Omental fat pad (tissue), 3 donors: ENCODE measurements at regions not wholly inside any gene's neighbourhood (a gene's known extent, or its start where the extent isn't known, plus 50 kb on each side); places are given as distances from the start of the nearest gene placed in this dataset.
A peak's percentile ranks its signal among the peaks of the same experiment; 100 is the strongest.

ENCODE experiments used
- ATAC-seq: fragments of 150-250 bp; one replicate; pipeline ENCODE4 v1.9.1; 2016; ENCODE audit warnings: mild to moderate bottlenecking, moderate library complexity; ENCODE audit not compliant: low FRiP score
- DNase-seq: peaks from one replicate; pipeline ENCODE4 v3.0.0-alpha.2; 2019; ENCODE audit warnings: low spot score
- TF ChIP-seq, protein P1 (sequence below), 3 donors: fragments of 450-650 bp; IDR thresholded peaks; one replicate each; pipeline ENCODE4 v1.5.1; 2016 to 2017; ENCODE audit warnings: antibody characterized with exemption in 3 of 3, mild to moderate bottlenecking in 3 of 3, moderate library complexity in 2 of 3

DNA sequence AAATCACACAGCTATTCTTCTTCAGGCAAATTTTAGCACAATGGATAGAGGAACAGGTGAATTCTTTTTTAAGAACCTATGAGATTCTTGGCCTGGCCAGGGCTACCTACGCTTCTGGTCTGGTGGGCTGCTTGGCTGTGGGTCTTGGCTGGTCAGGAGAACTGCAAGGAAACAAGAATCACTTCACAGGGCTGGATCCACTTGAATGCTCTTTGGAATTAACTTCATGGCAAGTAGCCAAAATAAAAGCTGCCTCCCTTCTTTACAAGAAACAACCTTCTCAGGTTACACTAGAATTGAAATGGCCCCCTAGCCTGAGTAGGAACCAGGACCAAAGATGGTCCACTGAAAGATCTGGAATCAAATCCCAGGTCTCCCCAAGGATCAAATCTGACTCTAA is 519.1 kb downstream of the IQCM start:
- no peak for ATAC-seq
- TF ChIP-seq, protein P1, sequence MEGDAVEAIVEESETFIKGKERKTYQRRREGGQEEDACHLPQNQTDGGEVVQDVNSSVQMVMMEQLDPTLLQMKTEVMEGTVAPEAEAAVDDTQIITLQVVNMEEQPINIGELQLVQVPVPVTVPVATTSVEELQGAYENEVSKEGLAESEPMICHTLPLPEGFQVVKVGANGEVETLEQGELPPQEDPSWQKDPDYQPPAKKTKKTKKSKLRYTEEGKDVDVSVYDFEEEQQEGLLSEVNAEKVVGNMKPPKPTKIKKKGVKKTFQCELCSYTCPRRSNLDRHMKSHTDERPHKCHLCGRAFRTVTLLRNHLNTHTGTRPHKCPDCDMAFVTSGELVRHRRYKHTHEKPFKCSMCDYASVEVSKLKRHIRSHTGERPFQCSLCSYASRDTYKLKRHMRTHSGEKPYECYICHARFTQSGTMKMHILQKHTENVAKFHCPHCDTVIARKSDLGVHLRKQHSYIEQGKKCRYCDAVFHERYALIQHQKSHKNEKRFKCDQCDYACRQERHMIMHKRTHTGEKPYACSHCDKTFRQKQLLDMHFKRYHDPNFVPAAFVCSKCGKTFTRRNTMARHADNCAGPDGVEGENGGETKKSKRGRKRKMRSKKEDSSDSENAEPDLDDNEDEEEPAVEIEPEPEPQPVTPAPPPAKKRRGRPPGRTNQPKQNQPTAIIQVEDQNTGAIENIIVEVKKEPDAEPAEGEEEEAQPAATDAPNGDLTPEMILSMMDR (IDR thresholded peaks at IDR 0.05): no peak

DNA sequence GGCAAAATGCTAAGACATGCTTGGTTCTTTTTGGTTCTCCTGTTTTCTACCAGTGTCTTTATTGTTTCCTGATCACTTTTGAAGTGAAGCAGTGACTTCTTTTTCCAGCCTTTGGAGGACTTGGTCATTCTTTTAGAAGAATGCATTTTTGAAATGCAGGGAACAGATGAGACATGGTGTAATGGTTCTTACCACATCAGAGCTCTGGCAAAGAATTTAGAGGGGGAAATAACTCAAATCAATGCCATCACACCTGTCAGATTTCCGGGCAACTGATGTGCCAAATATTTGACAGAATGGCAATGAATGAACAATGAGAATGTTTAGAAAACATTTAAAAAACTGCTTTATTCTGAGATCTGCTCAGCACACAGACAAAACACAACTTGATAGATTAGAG is 519.6 kb downstream of the IQCM start:
- DNase-seq (no peak), ATAC-seq (no peak)
- TF ChIP-seq, protein P1 (IDR thresholded peaks at IDR 0.05): no peak

More for the DNA sequence above, 519.1 kb downstream of the IQCM start:
- no peak for DNase-seq

DNA sequence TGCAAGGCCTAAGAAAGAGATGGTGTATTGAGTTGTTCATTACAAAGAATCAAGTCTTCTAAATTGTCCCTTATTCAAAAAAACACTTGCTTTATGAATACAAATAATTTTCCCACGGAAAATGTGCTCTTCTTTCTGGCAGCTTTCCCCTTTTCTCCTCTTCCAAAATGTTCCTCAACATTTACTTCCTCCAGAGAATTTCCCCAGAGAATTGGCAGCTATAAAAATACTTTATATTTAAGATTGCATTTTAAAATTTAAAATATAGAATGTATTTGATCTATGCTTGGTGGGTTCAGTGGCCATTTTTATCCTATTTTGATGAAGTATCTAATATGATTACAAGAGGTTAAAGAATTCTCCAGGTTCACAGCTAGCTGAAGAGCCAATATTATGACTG is 521.0 kb downstream of the IQCM start:
- ATAC-seq: no peak
- TF ChIP-seq, protein P1 (IDR thresholded peaks at IDR 0.05): no peak
- no peak for DNase-seq

DNA sequence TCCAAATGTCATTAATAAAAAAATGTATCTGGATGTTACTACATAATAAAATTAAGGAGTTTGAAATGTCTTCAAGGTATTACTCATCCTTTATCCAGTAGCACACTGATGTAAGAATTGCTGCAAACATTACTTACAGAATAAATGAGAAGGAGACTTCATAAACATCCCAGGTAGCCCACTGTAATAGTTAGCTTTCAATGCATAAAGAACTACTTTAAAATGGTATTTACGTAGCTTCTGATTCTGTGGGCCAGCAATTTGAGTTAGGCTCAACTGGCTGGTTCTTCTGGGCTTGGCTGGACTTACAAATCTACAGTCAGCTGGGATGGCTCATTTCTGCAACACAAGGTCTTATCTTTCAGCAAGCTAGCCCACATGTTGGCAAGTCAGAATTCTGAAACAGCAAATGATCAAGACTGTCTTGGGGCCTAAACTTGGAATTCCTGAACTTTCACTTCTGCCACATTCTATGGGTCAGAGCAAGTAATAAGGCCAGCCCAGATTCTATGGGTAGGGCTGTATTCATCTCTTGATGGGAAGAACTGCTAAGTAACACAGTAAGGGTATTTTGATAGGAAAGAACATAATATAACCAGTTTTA is 522.5 kb downstream of the IQCM start:
- DNase-seq: no peak
- TF ChIP-seq, protein P1 (IDR thresholded peaks at IDR 0.05): no peak
- peak; percentile 70 for ATAC-seq

DNA sequence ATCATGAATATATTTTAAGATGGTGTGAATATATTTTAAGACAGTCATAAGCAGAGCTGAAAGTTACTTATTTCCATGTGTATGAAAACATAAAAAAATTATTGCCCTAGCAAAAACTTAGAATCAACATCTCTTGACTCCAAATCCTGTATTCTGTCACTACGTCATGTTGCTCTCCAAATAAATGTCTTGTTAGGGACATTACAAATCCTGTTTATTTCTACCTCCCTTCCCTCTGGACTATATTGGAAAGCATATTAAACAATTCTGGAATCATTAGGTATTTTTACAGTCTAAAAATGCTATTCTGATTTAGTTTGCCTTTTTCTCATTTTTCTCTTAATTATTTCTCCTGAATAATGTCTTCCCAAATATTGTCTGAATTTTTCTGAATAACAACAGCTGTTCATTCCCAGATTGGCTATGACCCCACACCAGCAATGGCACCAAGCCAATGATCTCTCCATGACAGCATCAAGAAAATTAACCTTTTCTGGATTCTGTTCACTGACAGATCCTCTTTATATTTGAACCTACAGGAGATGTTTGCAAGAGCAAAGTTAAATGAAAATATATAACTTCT is 523.1 kb downstream of the IQCM start:
- TF ChIP-seq, protein P1 (IDR thresholded peaks at IDR 0.05): no peak
- DNase-seq: no peak
- ATAC-seq: no peak

DNA sequence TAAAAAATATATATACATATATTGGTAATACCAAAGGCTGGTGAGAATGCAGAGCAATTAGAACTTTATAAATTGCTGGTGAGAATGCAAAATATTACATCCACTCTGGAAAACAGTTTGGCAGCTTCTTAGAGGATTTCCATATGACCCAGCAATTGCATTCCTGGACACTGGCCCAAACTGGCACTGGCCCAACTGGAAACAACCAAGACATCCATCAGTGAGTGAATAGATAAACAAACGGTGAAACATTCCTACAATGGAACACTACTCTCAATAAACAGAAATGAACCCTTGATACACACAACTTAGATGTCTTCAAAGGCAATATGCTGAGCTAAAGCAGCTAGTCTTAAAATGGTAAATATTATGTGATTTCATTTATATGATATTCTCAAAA is 524.2 kb downstream of the IQCM start:
- TF ChIP-seq, protein P1 (IDR thresholded peaks at IDR 0.05): no peak
- no peak for DNase-seq
- no peak for ATAC-seq

DNA sequence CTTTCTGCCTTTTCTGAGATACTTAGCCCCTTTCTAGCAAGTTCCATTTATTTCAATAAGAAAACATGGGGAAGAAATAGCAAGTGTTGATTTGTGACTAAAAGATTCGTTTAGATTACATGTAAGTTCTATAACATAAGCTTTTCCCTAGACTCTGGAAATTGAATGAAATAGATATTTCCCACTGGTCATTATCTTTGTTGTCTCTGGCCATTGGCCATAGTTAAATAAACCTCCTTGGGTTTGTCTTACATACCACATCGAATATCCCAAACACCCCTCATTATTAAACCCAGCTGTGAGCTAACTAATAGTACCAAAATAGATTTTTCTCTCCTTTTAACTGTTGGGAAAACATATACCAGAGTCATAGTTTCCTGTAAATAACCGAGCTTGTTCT is 534.8 kb downstream of the IQCM start:
- DNase-seq (no peak), ATAC-seq (no peak)
- TF ChIP-seq, protein P1 (IDR thresholded peaks at IDR 0.05): no peak
